ENCODE measurements at regions not wholly inside any gene's neighbourhood (a gene's known extent, or its start where the extent isn't known, plus 50 kb on each side); places are given as distances from the start of the nearest gene placed in this dataset.

GRCh38 chr1:98493469-98493868 is 168.1 kb upstream of the SNX7 start:
- H3K27me3 ChIP-seq, result no peaks in the 10 kb centered on the region
- H3K9me3 ChIP-seq, result no peaks in the 10 kb centered on the region
- no peak for TF ChIP-seq CTCF (IDR thresholded peaks at IDR 0.05)
- no peaks in the 10 kb centered on the region for H3K4me1 ChIP-seq
- no peak overlapping the region for H3K4me3 ChIP-seq
- intact Hi-C loops (cut with DNase I), result no loop called here
- no peak for DNase-seq
- no peak overlapping the region for H3K27ac ChIP-seq
- ATAC-seq, result no peak
- no peaks in the 10 kb centered on the region for H3K36me3 ChIP-seq

GRCh38 chr1:98490099-98490498 is 171.4 kb upstream of the SNX7 start:
- ATAC-seq, result no peak
- no peak overlapping the region for H3K4me3 ChIP-seq
- no peaks in the 10 kb centered on the region for H3K4me1 ChIP-seq
- H3K9me3 ChIP-seq, result no peaks in the 10 kb centered on the region
- H3K36me3 ChIP-seq, result no peaks in the 10 kb centered on the region
- H3K27ac ChIP-seq, result no peak overlapping the region
- no peak for TF ChIP-seq CTCF (IDR thresholded peaks at IDR 0.05)
- DNase-seq, result no peak
- no peaks in the 10 kb centered on the region for H3K27me3 ChIP-seq
- intact Hi-C loops (cut with DNase I), result no loop called here

- Histone ChIP-seq H3K36me3 (no peaks in the 10 kb centered on the region), H3K27me3 (no peaks in the 10 kb centered on the region), H3K9me3 (no peaks in the 10 kb centered on the region), H3K4me3 (no peak overlapping the region), H3K27ac (no peak overlapping the region), H3K4me1 (no peaks in the 10 kb centered on the region)
- ATAC-seq (no peak), DNase-seq (no peak)
- TF ChIP-seq CTCF (IDR thresholded peaks at IDR 0.05), result no peak
- intact Hi-C loops (cut with DNase I), result no loop called here
These were observed 173.9 kb upstream of the SNX7 start for GRCh38 chr1:98487620-98488019.

- Histone ChIP-seq H3K36me3 (no peaks in the 10 kb centered on the region), H3K4me3 (no peak overlapping the region), H3K4me1 (no peaks in the 10 kb centered on the region), H3K27ac (no peak overlapping the region), H3K9me3 (no peaks in the 10 kb centered on the region), H3K27me3 (no peaks in the 10 kb centered on the region)
- intact Hi-C loops (cut with DNase I), result no loop called here
- ATAC-seq (no peak), DNase-seq (no peak)
- no peak for TF ChIP-seq CTCF (IDR thresholded peaks at IDR 0.05)
These were observed 178.9 kb upstream of the SNX7 start for GRCh38 chr1:98482611-98483010.

GRCh38 chr1:98480271-98480670 is 181.2 kb upstream of the SNX7 start:
- Histone ChIP-seq H3K36me3 (no peaks in the 10 kb centered on the region), H3K27me3 (no peaks in the 10 kb centered on the region), H3K27ac (no peak overlapping the region), H3K4me3 (no peak overlapping the region), H3K4me1 (no peaks in the 10 kb centered on the region), H3K9me3 (no peaks in the 10 kb centered on the region)
- intact Hi-C loops (cut with DNase I), result no loop called here
- DNase-seq (no peak), ATAC-seq (no peak)
- TF ChIP-seq CTCF (IDR thresholded peaks at IDR 0.05), result no peak

- Histone ChIP-seq H3K27me3 (no peaks in the 10 kb centered on the region), H3K4me1 (no peaks in the 10 kb centered on the region), H3K4me3 (no peak overlapping the region), H3K27ac (no peak overlapping the region), H3K9me3 (no peaks in the 10 kb centered on the region), H3K36me3 (no peaks in the 10 kb centered on the region)
- DNase-seq (no peak), ATAC-seq (no peak)
- intact Hi-C loops (cut with DNase I), result no loop called here
- TF ChIP-seq CTCF (IDR thresholded peaks at IDR 0.05), result no peak
These were observed 183.4 kb upstream of the SNX7 start for GRCh38 chr1:98478121-98478520.
